GM06990 (cell line): ENCODE measurements at regions not wholly inside any gene's neighbourhood (a gene's known extent, or its start where the extent isn't known, plus 50 kb on each side); places are given as distances from the start of the nearest gene placed in this dataset.
A peak's percentile ranks its signal among the peaks of the same experiment; 100 is the strongest.

Experiments used
- DNase-seq: peaks from one replicate; pipeline ENCODE4 v3.0.0-alpha.2; 2011; ENCODE audit not compliant: insufficient read length; ENCODE audit errors: extremely low read depth
- H3K27me3 ChIP-seq: replicated peaks from 2 replicates; pipeline ENCODE4 v1.6.0; 2011; ENCODE audit warnings: low read length; ENCODE audit not compliant: control insufficient read depth, insufficient read depth
- H3K36me3 ChIP-seq: 2 replicates; pipeline ENCODE4 v1.5.1; 2011; ENCODE audit warnings: low read length; ENCODE audit not compliant: control insufficient read depth, insufficient read depth
- H3K4me3 ChIP-seq: replicated peaks from 2 replicates; pipeline ENCODE4 v1.5.1; 2011; ENCODE audit warnings: low read depth, mild to moderate bottlenecking, control low read depth, low read length
- TF ChIP-seq, protein P1 (sequence below): IDR thresholded peaks from 2 replicates; pipeline ENCODE4 v1.5.1; 2011; ENCODE audit warnings: low read length, control low read depth, mild to moderate bottlenecking, inconsistent platforms; ENCODE audit not compliant: insufficient read depth, poor library complexity, severe bottlenecking

DNA sequence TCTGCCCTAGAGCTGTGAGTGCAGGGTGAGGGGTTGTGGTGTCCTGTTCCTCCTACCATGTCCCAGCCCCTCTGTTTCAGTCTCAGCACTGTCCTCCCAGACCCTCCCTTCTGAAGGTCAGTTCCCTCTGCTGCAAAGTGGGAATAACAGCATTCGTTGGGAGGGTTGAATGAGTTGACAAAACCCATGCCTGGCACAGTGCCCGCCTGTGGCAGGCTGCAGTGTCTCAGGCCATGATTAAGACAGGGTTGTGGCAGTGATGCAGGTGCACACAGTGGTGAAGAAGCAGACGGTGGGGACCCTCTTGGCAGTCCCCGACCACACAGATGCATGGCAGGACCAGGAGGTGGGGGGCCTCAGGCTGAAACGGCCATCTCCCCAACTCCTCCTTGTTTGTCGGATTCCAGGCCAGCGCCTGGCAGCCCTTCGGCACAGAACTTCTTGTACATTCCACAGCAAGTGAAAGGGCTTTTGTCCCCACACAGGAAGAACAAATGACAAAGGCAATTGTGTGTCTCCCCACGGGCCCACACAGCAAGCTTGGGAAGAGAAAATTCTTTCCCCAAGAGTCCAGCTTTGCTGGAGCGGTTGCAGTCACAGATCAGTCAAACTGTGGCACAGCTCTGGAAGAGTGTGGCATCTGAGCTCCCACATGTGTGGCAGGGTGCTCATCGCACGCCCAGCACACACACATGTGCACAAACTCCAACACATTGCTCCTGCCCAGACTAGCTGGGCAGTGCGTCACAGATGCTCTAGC lies 58.1 kb upstream of the EPCAM start:
- TF ChIP-seq, protein P1, sequence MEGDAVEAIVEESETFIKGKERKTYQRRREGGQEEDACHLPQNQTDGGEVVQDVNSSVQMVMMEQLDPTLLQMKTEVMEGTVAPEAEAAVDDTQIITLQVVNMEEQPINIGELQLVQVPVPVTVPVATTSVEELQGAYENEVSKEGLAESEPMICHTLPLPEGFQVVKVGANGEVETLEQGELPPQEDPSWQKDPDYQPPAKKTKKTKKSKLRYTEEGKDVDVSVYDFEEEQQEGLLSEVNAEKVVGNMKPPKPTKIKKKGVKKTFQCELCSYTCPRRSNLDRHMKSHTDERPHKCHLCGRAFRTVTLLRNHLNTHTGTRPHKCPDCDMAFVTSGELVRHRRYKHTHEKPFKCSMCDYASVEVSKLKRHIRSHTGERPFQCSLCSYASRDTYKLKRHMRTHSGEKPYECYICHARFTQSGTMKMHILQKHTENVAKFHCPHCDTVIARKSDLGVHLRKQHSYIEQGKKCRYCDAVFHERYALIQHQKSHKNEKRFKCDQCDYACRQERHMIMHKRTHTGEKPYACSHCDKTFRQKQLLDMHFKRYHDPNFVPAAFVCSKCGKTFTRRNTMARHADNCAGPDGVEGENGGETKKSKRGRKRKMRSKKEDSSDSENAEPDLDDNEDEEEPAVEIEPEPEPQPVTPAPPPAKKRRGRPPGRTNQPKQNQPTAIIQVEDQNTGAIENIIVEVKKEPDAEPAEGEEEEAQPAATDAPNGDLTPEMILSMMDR: no peak
- no peak for DNase-seq
- Histone ChIP-seq H3K27me3 (no peaks in the 10 kb centered on the region), H3K36me3 (no peaks in the 10 kb centered on the region), H3K4me3 (peak overlapping the region; percentile 34)

DNA sequence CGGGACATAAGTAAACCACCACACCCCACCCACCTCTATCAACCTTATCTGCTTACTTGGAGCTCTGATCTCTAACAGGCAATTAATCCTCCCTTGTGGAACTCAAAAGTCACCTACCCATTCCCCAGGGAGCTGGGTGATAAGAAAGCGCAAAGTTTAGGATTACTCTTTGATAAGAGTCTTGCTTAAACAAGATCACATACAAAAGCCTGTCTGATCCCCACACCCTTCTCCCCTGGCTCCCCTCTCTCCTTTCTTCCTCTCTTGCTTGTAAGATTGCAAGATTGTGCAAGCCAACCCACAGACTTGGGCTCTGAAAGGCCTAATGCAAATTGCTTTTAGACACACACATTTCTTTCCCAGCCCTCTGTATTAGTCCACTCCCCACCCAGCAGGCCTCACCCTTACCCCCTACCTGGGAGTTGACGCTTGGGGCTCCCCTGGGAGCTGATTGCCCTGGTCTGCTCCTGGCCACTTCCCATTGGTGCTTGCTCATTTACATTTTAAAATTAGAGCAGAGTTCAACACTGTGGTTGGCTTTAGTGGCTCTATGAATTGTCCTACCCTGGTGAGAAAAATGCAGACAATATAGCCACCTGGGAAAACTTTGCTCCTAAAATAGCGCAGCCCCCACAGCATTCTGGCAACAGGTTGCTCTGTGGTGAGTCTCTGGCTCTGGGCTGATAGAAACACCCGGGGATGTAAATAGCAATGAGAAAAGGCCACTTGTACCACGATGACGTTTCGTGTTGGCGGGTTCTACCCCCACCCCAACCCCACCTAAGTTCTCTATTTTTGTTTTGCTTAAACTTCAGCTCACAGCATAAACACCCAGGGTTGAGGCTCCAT lies 58.9 kb upstream of the EPCAM start:
- no peaks in the 10 kb centered on the region for H3K27me3 ChIP-seq
- TF ChIP-seq, protein P1: no peak
- H3K36me3 ChIP-seq: no peaks in the 10 kb centered on the region
- DNase-seq: peak; percentile 89
- peak overlapping the region; percentile 1 for H3K4me3 ChIP-seq

DNA sequence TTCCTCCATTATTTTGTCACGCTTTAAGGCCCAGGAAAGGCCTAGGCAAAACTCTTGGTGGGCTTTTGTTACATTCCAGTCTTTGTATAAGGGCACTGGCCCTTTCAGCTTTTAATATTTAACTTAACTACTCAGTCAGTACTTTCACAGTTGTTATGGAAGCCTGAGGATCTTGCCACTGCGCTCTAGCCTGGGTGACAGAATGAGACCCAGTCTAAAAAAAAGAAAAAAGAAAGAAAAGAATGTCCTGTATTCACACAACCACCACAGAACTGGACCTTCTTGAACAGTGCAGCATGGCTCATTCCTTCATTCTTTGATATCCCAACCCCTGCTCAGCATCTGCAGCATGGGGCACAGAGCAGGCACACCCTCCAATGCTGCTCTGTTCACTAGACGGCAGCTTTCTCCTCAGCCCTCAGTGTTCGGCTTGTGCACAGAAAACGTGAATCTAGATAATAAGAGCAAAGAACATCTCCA lies 59.6 kb upstream of the EPCAM start:
- H3K4me3 ChIP-seq: peak overlapping the region; percentile 1
- H3K27me3 ChIP-seq: no peaks in the 10 kb centered on the region
- no peak for DNase-seq
- TF ChIP-seq, protein P1: no peak
- H3K36me3 ChIP-seq: no peaks in the 10 kb centered on the region

DNA sequence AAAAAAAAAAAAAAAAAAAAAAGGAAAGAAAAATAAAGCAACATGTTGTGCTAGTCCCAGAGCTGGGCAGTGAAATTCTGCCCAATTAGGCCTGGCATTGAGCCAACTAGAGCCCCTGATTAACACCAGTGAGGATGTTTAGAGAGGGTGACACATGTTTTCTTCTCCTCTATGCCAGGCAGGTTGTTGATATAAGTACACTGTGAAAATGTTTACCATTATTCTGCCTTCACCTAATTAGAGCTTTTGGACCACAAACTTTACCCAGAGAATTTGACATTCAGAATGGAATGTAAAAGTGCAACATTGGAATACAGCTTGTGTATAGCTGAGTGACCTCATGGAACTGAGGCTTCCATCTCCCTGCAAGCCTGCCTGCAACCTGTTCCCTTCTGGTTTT lies 62.0 kb upstream of the EPCAM start:
- DNase-seq: no peak
- TF ChIP-seq, protein P1: no peak
- Histone ChIP-seq H3K27me3 (no peaks in the 10 kb centered on the region), H3K36me3 (no peaks in the 10 kb centered on the region), H3K4me3 (no peak overlapping the region)

DNA sequence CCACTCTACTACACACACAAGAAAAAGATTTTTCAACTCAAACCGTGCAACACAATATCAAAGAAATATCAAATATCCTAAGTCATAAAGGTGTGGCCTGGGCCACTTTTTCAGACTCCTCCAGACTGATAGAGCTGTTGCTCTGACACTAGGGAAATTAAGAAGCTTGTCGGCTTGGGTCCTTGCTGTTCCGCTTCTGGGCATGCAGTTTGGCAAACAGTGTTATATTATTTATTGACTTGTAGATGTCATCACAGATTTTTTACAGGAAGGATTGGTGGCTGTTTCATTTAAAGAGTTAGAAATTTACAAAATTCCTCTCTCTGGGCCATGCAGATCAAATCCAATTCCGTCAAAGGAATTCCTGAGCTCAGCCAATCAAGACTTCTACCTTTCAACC lies 64.5 kb upstream of the EPCAM start:
- Histone ChIP-seq H3K27me3 (no peaks in the 10 kb centered on the region), H3K4me3 (no peak overlapping the region), H3K36me3 (no peaks in the 10 kb centered on the region)
- TF ChIP-seq, protein P1: no peak
- no peak for DNase-seq
